ENCODE measurements at regions not wholly inside any gene's neighbourhood (a gene's known extent, or its start where the extent isn't known, plus 50 kb on each side); places are given as distances from the start of the nearest gene placed in this dataset.

DNA sequence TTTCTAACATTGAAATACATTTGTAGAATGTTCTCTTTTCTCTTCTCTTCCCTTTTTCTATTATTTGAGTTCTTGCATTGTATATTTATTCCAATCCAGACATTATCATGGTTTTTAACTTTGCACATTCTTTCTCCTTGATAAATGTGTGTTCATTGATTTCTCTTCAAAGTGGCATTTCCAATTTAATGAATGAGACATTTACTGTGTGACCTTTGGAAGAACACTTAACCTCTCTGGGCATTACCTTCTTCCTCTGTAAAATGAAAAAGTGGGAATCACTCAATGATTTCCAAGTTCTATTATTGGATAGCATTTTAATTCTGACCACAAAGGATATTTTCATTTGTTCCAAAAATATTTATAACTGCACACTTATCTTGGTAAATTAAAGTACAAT lies 1095.8 kb downstream of the GALC start:
- H3K9me3 Mint-ChIP-seq, result no peaks in the 10 kb centered on the region
- H3K36me3 Mint-ChIP-seq (ENCODE audit: low read depth), result no peaks in the 10 kb centered on the region
- Histone ChIP-seq H2AFZ (no peak overlapping the region), H3K79me2 (replicated peaks; ENCODE audit: insufficient read depth) (no peaks in the 10 kb centered on the region), H3K27me3 (ENCODE audit: insufficient read depth) (no peaks in the 10 kb centered on the region), H3K36me3 (ENCODE audit: insufficient read depth) (no peaks in the 10 kb centered on the region), H3K4me1 (ENCODE audit: insufficient read depth) (no peaks in the 10 kb centered on the region), H3K27ac (ENCODE audit: low read depth) (no peak overlapping the region), H3K4me3 (no peak overlapping the region), H4K20me1 (replicated peaks; ENCODE audit: insufficient read depth) (no peaks in the 10 kb centered on the region), H3K4me2 (no peak overlapping the region), H3K9me2 (ENCODE audit: insufficient read depth) (no peaks in the 10 kb centered on the region), H3F3A (replicated peaks; ENCODE audit: low read depth) (no peaks in the 10 kb centered on the region)
- no peak overlapping the region for H3K27ac Mint-ChIP-seq
- TF ChIP-seq ZNF462 (CRISPR knock-in tag; IDR thresholded peaks at IDR 0.05), result no peak
- TF ChIP-seq EZH2phosphoT487 (IDR thresholded peaks at IDR 0.05; ENCODE audit: unreplicated experiment), result no peak
- TF ChIP-seq EZH2 (IDR thresholded peaks at IDR 0.05; ENCODE audit: low read depth, unreplicated experiment), result no peak
- TF ChIP-seq CTCF (conservative IDR thresholded peaks at IDR 0.05; ENCODE audit: low read depth in 2 of 2), result no peak
- TF ChIP-seq CREB1 (CRISPR knock-in tag; IDR thresholded peaks at IDR 0.05; ENCODE audit: low read depth), result no peak
- TF ChIP-seq JUNB (IDR thresholded peaks at IDR 0.05; ENCODE audit: unreplicated experiment), result no peak
- TF ChIP-seq ZNF331 (CRISPR knock-in tag; IDR thresholded peaks at IDR 0.05; ENCODE audit: low read depth), result no peak
- TF ChIP-seq POLR2AphosphoS5 (IDR thresholded peaks at IDR 0.05; ENCODE audit: low read depth), result no peak
- no peak for TF ChIP-seq ETS1 (IDR thresholded peaks at IDR 0.05)
- TF ChIP-seq, protein P1, sequence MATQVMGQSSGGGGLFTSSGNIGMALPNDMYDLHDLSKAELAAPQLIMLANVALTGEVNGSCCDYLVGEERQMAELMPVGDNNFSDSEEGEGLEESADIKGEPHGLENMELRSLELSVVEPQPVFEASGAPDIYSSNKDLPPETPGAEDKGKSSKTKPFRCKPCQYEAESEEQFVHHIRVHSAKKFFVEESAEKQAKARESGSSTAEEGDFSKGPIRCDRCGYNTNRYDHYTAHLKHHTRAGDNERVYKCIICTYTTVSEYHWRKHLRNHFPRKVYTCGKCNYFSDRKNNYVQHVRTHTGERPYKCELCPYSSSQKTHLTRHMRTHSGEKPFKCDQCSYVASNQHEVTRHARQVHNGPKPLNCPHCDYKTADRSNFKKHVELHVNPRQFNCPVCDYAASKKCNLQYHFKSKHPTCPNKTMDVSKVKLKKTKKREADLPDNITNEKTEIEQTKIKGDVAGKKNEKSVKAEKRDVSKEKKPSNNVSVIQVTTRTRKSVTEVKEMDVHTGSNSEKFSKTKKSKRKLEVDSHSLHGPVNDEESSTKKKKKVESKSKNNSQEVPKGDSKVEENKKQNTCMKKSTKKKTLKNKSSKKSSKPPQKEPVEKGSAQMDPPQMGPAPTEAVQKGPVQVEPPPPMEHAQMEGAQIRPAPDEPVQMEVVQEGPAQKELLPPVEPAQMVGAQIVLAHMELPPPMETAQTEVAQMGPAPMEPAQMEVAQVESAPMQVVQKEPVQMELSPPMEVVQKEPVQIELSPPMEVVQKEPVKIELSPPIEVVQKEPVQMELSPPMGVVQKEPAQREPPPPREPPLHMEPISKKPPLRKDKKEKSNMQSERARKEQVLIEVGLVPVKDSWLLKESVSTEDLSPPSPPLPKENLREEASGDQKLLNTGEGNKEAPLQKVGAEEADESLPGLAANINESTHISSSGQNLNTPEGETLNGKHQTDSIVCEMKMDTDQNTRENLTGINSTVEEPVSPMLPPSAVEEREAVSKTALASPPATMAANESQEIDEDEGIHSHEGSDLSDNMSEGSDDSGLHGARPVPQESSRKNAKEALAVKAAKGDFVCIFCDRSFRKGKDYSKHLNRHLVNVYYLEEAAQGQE (IDR thresholded peaks at IDR 0.05; ENCODE audit: unreplicated experiment), result no peak
- TF ChIP-seq NANOG (IDR thresholded peaks at IDR 0.05; ENCODE audit: borderline replicate concordance), result no peak
- no peak for TF ChIP-seq STAT1 (IDR thresholded peaks at IDR 0.05; ENCODE audit: unreplicated experiment)
- TF ChIP-seq ZNF114 (CRISPR knock-in tag; IDR thresholded peaks at IDR 0.05), result no peak
- no peaks in the 10 kb centered on the region for H3K27me3 Mint-ChIP-seq (ENCODE audit: insufficient read depth, low read depth, poor library complexity)
- H3K4me3 Mint-ChIP-seq, result no peak overlapping the region
- H3K4me1 Mint-ChIP-seq, result no peaks in the 10 kb centered on the region
- DNase-seq (ENCODE audit: low spot score), result no peak
- no peak for ATAC-seq

All from GM23338 (cell line).